Tibial nerve (tissue), 4 donors: ENCODE measurements at regions not wholly inside any gene's neighbourhood (a gene's known extent, or its start where the extent isn't known, plus 50 kb on each side); places are given as distances from the start of the nearest gene placed in this dataset.
"Not testable (repeated sequence)": the region's sequence is repeated elsewhere in the genome, so short reads cannot be mapped to it uniquely, and the experiment has no call there.

Experiments
- DNase-seq, 2 donors: peaks; one replicate each; pipeline ENCODE4 v3.0.0-alpha.2; 2019; ENCODE audit warnings: low spot score in 2 of 2
- H3K27ac ChIP-seq, 4 donors: fragments of 200-600 bp; sonication (generic) in 3 of 4; one replicate each; pipeline ENCODE4 v1.5.1; 2017 to 2019; ENCODE audit warnings: mild to moderate bottlenecking in 1 of 4
- H3K27me3 ChIP-seq, 2 donors: fragments of 200-600 bp; sonication (generic) in 1 of 2; one replicate each; pipeline versions ENCODE4 v1.5.1 to v1.6.0; 2017 to 2019
- H3K36me3 ChIP-seq, 3 donors: fragments of 200-600 bp; sonication (generic); one replicate each; pipeline ENCODE4 v1.5.1; 2018 to 2019
- H3K4me1 ChIP-seq, 4 donors: fragments of 200-600 bp; sonication (generic) in 3 of 4; one replicate each; pipeline ENCODE4 v1.5.1; 2017 to 2019
- H3K4me3 ChIP-seq, 4 donors: fragments of 200-600 bp; sonication (generic) in 3 of 4; one replicate each; pipeline ENCODE4 v1.5.1; 2017 to 2019; ENCODE audit warnings: mild to moderate bottlenecking in 1 of 4, moderate library complexity in 1 of 4
- H3K9me3 ChIP-seq, 4 donors: fragments of 200-600 bp; sonication (generic) in 3 of 4; one replicate each; pipeline ENCODE4 v1.5.1; 2017 to 2019
- CTCF ChIP-seq, 5 experiments: fragments of 200-600 bp in 3 of 5; fragments of 450-650 bp in 2 of 5; sonication (generic) in 3 of 5; IDR thresholded peaks; one replicate each; pipeline ENCODE4 v1.5.1; 2016 to 2019; ENCODE audit warnings: antibody characterized with exemption in 5 of 5, mild to moderate bottlenecking in 3 of 5, moderate library complexity in 2 of 5
- EP300 ChIP-seq, 2 donors: sonication (generic); formaldehyde crosslinking; IDR thresholded peaks; one replicate each; pipeline ENCODE4 v1.6.1; 2017; ENCODE audit warnings: antibody characterized with exemption in 2 of 2, mild to moderate bottlenecking in 1 of 2
- POLR2A ChIP-seq, 2 donors: fragments of 450-650 bp; IDR thresholded peaks; one replicate each; pipeline ENCODE4 v1.6.1; 2017; ENCODE audit warnings: antibody characterized with exemption in 2 of 2, mild to moderate bottlenecking in 2 of 2, moderate library complexity in 2 of 2
- WGBS, 2 donors: methylation state at CpG; one replicate each; pipeline ENCODE4 v1.1.5; 2018; 5-methylcytosine and 5-hydroxymethylcytosine counted together

GRCh38 chr20:56735084-56735642 lies 106.1 kb downstream of the TFAP2C start:
- H3K4me3 ChIP-seq, result no peak overlapping the region
- WGBS, 2 donors, result 49 to 51% methylated on average over 15 of the region's 15 CpGs
- no peak overlapping the region for H3K27ac ChIP-seq
- TF ChIP-seq CTCF (IDR thresholded peaks at IDR 0.05) (no peak), EP300 (IDR thresholded peaks at IDR 0.05) (no peak), POLR2A (IDR thresholded peaks at IDR 0.05) (no peak)
- H3K36me3 ChIP-seq, result no peaks in the 10 kb centered on the region
- no peaks in the 10 kb centered on the region for H3K4me1 ChIP-seq
- no peaks in the 10 kb centered on the region for H3K9me3 ChIP-seq
- peaks cover 0 to 8% of the 10 kb centered on the region in 2 donors for H3K27me3 ChIP-seq
- DNase-seq, result no peak

GRCh38 chr20:56736285-56736857 lies 107.3 kb downstream of the TFAP2C start:
- TF ChIP-seq CTCF (IDR thresholded peaks at IDR 0.05) (no peak), EP300 (IDR thresholded peaks at IDR 0.05) (no peak), POLR2A (IDR thresholded peaks at IDR 0.05) (no peak)
- Histone ChIP-seq H3K9me3 (peaks cover 0 to 7% (median 0%) of the 10 kb centered on the region in 4 donors), H3K27me3 (peaks cover 0 to 8% of the 10 kb centered on the region in 2 donors), H3K36me3 (no peaks in the 10 kb centered on the region), H3K4me3 (no peak overlapping the region), H3K27ac (no peak overlapping the region), H3K4me1 (no peaks in the 10 kb centered on the region)
- WGBS, 2 donors, result 15 to 25% methylated on average over 9 to 10 of the region's 10 CpGs
- no peak for DNase-seq

DNA sequence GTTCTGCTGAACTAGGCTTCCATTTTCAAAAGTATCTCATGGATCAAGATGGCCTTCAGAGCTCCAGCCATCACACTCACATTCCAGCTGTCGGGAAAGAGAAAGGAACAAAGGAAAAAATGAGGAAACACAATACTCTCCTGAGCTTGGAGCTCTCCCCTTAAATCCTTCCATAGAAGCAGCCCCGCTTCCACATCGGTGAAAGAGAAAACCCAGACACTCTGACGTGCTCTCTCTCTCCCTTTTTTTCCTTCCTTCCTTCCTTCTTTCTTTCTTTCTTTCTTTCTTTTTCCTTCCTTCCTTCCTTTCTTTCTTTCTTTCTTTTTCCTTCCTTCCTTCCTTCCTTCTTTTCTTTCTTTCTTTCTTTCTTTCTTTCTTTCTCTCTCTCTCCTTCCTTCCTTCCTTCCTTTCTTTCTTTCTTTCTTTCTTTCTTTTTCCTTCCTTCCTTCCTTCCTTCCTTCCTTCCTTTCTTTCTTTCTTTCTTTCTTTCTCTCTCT lies 115.3 kb downstream of the TFAP2C start:
- not testable (repeated sequence) for H3K9me3 ChIP-seq, H3K4me3 ChIP-seq, H3K36me3 ChIP-seq, H3K27ac ChIP-seq, H3K4me1 ChIP-seq, H3K27me3 ChIP-seq, DNase-seq
- 87 to 93% methylated on average over 4 of the region's 4 CpGs for WGBS, 2 donors

GRCh38 chr20:56748476-56749377 lies 119.6 kb downstream of the TFAP2C start:
- H3K27ac ChIP-seq, result no peak overlapping the region

GRCh38 chr20:56750430-56750829 lies 121.3 kb downstream of the TFAP2C start:
- peaks cover 0 to 15% of the 10 kb centered on the region in 2 donors for H3K27me3 ChIP-seq
- H3K9me3 ChIP-seq, result no peaks in the 10 kb centered on the region
- no peak for TF ChIP-seq CTCF (IDR thresholded peaks at IDR 0.05)
- no peak for TF ChIP-seq EP300 (IDR thresholded peaks at IDR 0.05)
- no peak for TF ChIP-seq POLR2A (IDR thresholded peaks at IDR 0.05)
- 13 to 15% methylated on average over 16 to 17 of the region's 17 CpGs for WGBS, 2 donors
- H3K36me3 ChIP-seq, result no peaks in the 10 kb centered on the region
- H3K4me3 ChIP-seq, result no peak overlapping the region
- no peaks in the 10 kb centered on the region for H3K4me1 ChIP-seq
- H3K27ac ChIP-seq, result no peak overlapping the region
- no peak for DNase-seq

More at GRCh38 chr20:56748476-56749377, 119.6 kb downstream of the TFAP2C start:
- DNase-seq, result no peak
- Histone ChIP-seq H3K4me3 (no peak overlapping the region), H3K27me3 (peaks cover 0 to 15% of the 10 kb centered on the region in 2 donors), H3K4me1 (no peaks in the 10 kb centered on the region), H3K9me3 (no peaks in the 10 kb centered on the region), H3K36me3 (no peaks in the 10 kb centered on the region)
- TF ChIP-seq EP300 (IDR thresholded peaks at IDR 0.05) (no peak), POLR2A (IDR thresholded peaks at IDR 0.05) (no peak), CTCF (IDR thresholded peaks at IDR 0.05) (no peak)
- WGBS, 2 donors, result 49 to 53% methylated on average over 8 of the region's 8 CpGs
